Choroid plexus epithelial cell (primary cell): ENCODE measurements at regions not wholly inside any gene's neighbourhood (a gene's known extent, or its start where the extent isn't known, plus 50 kb on each side); places are given as distances from the start of the nearest gene placed in this dataset.

Experiments
- DNase-seq: peaks from one replicate; pipeline ENCODE4 v3.0.0-alpha.2; 2010; ENCODE audit warnings: low read depth
- H3K4me3 ChIP-seq: 2 replicates; pipeline ENCODE4 v1.5.1; 2011; ENCODE audit warnings: low read depth, mild to moderate bottlenecking, control low read depth, low read length, moderate library complexity
- TF ChIP-seq, protein P1 (sequence below): conservative IDR thresholded peaks from 2 replicates; pipeline ENCODE4 v1.5.1; 2011; ENCODE audit warnings: low read depth, mild to moderate bottlenecking, control low read depth, inconsistent platforms, low read length, moderate library complexity

DNA sequence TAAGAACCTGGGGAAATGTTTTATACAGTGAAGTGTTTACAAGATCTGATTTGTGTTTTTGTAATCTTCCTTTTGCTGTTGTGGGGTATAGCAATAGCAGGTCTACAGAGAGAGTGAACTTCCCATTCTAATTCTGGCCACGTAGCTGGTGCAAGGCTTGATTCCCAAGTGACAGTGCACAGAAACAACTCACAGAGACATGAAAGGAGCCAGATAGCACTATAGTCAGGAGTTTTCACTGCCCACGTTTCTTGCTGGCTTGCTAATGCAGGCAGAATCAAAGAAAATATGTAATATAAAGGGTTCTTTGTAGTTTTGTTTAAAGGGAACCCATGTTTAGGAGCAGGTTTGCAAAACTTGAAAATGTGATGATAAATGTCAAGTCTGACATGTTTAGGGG lies 170.9 kb upstream of the IVNS1ABP start:
- no peak overlapping the region for H3K4me3 ChIP-seq
- DNase-seq, result no peak
- TF ChIP-seq, protein P1, sequence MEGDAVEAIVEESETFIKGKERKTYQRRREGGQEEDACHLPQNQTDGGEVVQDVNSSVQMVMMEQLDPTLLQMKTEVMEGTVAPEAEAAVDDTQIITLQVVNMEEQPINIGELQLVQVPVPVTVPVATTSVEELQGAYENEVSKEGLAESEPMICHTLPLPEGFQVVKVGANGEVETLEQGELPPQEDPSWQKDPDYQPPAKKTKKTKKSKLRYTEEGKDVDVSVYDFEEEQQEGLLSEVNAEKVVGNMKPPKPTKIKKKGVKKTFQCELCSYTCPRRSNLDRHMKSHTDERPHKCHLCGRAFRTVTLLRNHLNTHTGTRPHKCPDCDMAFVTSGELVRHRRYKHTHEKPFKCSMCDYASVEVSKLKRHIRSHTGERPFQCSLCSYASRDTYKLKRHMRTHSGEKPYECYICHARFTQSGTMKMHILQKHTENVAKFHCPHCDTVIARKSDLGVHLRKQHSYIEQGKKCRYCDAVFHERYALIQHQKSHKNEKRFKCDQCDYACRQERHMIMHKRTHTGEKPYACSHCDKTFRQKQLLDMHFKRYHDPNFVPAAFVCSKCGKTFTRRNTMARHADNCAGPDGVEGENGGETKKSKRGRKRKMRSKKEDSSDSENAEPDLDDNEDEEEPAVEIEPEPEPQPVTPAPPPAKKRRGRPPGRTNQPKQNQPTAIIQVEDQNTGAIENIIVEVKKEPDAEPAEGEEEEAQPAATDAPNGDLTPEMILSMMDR, result no peak

DNA sequence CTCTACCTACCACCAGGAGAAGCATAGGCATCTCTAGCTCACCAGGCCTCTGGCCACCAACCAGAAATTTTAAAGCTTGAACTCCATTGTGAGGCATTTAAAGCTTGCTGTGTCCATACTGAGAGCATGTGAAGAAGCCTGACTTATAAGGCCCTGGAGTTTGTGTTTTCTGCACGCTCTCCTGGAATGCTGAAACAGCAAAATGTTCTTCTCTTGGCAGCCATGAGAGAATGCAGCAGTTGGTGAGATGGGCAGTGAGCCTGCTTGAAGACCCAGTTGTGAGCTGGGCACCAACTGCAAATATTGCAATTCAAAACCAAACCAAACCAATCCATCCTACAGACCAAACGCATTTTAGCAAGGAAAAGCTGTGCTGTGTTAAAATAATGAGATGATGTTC lies 170.0 kb upstream of the IVNS1ABP start:
- DNase-seq, result peak; percentile 6
- no peak overlapping the region for H3K4me3 ChIP-seq
- TF ChIP-seq, protein P1, result no peak

DNA sequence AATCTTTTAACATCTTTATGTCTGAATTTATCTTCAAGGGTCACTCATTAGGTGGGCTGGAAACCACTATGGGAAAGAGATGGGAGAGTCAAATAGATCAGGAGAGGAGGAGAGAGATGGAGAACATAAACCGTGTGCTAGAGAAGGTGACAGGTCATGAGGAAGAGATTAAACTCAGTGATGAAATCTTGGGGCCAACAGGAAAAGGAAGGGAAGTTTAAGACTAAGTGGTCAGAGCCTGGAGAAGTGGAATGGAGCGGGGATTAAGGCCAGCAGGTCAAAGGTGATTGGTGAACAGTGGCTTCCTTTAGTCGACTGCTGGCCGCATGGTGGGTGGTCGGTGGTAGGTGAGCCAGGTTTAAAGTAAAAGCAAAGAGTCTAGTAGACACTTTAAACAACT lies 169.3 kb upstream of the IVNS1ABP start:
- DNase-seq, result no peak
- TF ChIP-seq, protein P1, result no peak
- H3K4me3 ChIP-seq, result no peak overlapping the region

DNA sequence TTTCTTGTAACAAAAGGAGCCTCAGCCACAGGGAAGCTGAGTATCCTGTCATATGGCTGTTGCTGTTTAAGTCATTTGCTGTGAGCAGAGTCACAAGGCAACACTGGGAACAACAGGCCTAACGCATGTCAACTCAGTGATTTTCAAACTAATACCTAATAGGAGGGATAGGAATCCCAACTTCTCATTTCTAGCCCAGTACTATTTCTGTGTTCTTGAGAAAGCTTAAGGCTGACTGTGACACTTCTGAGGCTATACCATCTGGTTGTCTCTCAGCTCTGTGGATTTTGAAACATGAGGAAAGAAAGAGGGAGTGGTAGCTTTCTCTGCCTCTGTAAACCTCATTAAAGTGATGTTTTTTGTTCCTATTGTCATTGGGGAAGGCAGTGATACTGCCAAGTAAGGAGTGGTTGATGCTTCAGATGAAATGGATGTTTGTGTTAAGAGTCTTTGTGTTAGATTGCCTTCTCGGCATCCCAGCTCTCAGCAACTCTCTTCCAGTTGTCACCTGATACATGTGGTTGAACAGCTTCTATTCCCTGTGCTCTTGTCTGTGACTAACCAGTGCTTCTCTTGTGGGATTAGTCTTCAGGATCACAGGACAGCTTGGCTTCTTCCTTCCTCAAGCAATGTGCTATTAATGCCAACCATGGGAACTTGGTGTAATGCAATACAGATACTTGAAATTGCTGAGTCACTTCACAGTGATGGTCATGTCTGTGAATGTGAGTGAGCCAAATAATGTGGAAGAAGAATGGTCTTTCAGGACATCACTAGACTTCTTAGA lies 166.8 kb upstream of the IVNS1ABP start:
- no peak overlapping the region for H3K4me3 ChIP-seq
- DNase-seq, result peak; percentile 75

DNA sequence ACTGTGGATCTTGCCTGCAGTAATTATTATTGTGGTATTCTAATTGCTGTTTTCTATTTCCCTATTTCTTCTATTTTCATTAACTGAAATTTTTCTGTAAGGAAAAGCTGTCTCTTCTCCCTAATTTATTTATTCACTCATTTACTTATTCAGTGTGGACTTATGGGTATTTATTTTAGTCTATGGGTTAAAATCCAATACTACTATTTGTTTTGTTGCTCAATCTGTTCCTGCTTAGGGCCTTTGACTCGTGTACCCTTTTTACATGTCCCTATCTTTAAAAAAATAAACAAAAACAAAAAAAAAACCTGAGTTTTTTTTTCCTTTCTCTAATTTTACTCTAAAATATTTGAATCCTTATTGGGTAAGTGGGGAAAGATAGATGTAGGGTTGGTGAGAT lies 166.2 kb upstream of the IVNS1ABP start:
- TF ChIP-seq, protein P1, result no peak
- no peak overlapping the region for H3K4me3 ChIP-seq
- DNase-seq, result no peak

More for the DNA sequence above, 166.8 kb upstream of the IVNS1ABP start:
- TF ChIP-seq, protein P1, result no peak

DNA sequence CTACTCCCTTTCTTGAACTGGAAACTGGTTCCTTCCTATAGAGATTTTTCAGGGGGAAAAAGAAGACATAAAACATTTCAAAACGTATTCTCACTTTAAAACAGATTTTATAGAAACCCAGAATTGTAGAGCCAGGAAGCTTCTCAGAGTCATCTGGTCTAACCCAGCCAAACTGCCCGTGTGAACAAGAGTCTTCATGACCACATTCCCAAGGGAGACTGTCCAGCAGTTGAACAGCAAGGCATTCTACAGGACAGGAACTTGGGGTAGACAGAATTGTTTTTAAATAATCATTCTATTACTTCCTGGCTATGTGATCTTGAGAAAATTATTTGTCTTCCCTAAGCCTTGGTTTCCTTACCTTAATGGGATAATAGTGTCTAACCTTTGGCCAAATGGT lies 163.5 kb upstream of the IVNS1ABP start:
- DNase-seq, result no peak
- no peak overlapping the region for H3K4me3 ChIP-seq
- TF ChIP-seq, protein P1, result no peak

DNA sequence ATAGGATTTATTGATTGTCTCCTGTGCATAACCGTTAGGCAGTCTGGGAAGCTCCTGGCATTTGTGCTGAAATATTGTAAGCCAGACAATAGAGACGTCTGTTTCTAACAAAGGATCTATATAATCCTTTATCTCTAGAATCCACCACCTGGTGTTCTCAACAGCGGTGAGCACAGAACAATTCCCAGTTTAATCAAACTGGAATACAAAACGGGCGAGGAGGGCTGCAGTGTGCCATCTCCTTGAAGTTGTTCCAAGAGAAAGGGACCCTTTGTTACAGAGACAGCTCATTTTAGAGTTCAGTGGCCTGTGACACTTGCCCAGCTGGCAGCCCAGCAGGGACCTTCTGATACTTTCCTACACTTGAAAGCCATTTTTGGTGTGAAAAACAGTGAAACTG lies 162.8 kb upstream of the IVNS1ABP start:
- TF ChIP-seq, protein P1, result no peak
- no peak for DNase-seq
- H3K4me3 ChIP-seq, result no peak overlapping the region
